Activated naive CD4-positive, alpha-beta T cell treated with anti-CD3 and anti-CD28 coated beads, Interleukin-2, amount 50 U/mL, for 72 hours (primary cell): ENCODE measurements at regions not wholly inside any gene's neighbourhood (a gene's known extent, or its start where the extent isn't known, plus 50 kb on each side); places are given as distances from the start of the nearest gene placed in this dataset.
"Not testable (repeated sequence)": the region's sequence is repeated elsewhere in the genome, so short reads cannot be mapped to it uniquely, and the experiment has no call there.

Experiments
- ATAC-seq, 2 donors: fragments of 150-1000 bp; cut with Tn5 transposase; 2 replicates each; pipeline ENCODE4 v1.10.0; 2021; ENCODE audit warnings: mild to moderate bottlenecking in 2 of 2, moderate library complexity in 2 of 2
- DNase-seq, 2 donors: peaks; one replicate each; pipeline ENCODE4 v3.0.0; 2021 to 2022; ENCODE audit warnings: low spot score in 2 of 2
- H3K27ac Mint-ChIP-seq, 2 donors: one replicate each; pipeline ENCODE4 v1.8.0; 2022; ENCODE audit warnings: mild to moderate bottlenecking in 2 of 2, mixed read lengths in 2 of 2
- H3K36me3 Mint-ChIP-seq, 2 donors: one replicate each; pipeline ENCODE4 v1.8.0; 2022; ENCODE audit warnings: mixed read lengths in 2 of 2
- H3K9me3 Mint-ChIP-seq, 2 donors: one replicate each; pipeline ENCODE4 v1.8.0; 2022; ENCODE audit warnings: mixed read lengths in 2 of 2

- Mint-ChIP-seq H3K9me3 (no peaks in the 10 kb centered on the region), H3K27ac (no peak overlapping the region), H3K36me3 (no peaks in the 10 kb centered on the region)
- ATAC-seq: no peak
- no peak for DNase-seq
These were observed 53.1 kb upstream of the BEND4 start for GRCh38 chr4:42205541-42205940.

DNA sequence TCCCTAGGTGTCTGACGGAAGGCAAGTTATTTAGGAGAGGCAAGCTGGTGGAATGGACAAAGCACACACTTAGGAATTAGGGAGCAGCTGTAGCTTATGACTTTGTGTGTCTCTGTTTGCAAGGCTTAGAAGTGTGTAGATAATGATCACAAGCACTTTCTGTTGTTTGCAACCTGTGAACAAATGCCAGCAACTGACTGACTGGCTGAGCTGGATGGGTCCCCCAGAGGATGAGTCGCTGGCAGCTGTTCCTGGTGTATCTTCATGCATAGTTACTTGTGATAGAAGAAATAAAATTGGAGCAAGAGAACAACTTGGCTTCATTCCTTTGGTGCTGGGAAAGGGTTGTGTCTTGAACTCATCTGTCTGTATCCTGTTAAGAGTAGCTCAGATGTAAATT is 64.2 kb upstream of the BEND4 start:
- ATAC-seq: no peak
- no peaks in the 10 kb centered on the region for H3K36me3 Mint-ChIP-seq
- no peak for DNase-seq
- no peaks in the 10 kb centered on the region for H3K9me3 Mint-ChIP-seq
- no peak overlapping the region for H3K27ac Mint-ChIP-seq

DNA sequence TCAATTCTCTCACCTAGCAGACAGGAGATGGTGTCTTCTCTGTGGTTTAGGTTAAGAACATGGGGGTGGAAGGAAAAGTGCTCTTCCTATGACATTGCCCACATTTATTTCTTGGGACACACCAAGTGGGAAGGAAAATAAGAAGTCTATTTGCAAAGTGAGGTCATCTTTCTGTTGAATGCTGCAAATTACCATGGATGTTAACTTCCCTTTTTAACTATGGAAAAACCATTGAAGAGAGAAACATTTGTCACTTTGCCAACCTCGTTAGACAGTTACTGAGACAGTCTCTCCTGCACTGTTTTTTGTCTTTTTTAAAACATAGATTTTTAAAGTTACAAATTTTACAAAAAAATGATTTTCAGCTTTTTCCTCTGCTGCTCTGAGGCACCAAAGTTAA is 72.8 kb upstream of the BEND4 start:
- ATAC-seq (no peak), DNase-seq (no peak)
- Mint-ChIP-seq H3K27ac (no peak overlapping the region), H3K9me3 (peaks cover 0 to 3% of the 10 kb centered on the region in 2 donors), H3K36me3 (no peaks in the 10 kb centered on the region)

GRCh38 chr4:42234817-42235216 is 82.4 kb upstream of the BEND4 start:
- no peaks in the 10 kb centered on the region for H3K9me3 Mint-ChIP-seq
- DNase-seq: no peak
- H3K27ac Mint-ChIP-seq: no peak overlapping the region
- ATAC-seq: no peak
- no peaks in the 10 kb centered on the region for H3K36me3 Mint-ChIP-seq

DNA sequence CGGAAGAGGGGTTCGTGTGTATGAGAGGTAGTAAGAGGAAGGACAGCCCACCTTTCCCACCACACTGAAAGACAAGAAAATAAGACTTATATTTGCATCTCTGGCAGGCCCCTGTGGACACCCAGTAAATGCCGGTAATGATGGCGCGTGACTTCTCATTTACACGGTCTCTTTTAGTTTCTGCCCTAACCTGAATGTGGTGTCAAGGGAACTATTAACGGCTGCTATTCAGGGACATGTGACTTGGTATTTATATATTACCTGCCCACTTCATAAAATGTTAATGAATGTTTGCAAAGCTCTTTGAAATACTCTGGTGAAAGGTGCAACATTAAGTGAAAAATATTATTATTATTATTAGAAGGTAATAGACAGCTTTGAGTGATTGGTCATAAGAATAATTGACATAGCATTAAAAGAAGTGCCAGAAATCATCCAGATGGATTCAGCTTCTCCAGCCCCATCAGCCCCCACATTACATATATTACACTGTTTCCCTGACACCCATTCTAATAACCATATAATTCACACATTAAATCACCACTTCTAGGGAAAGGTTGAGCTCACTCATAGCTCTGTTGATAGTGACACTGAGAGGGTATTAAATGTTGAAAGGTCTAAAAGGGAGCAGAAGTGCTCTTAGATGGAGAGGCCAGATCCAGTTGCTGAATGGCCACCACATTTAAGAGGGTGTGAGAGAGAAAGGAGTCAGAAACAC is 83.0 kb upstream of the BEND4 start:
- H3K9me3 Mint-ChIP-seq: no peaks in the 10 kb centered on the region
- ATAC-seq (no peak), DNase-seq (no peak)
- H3K36me3 Mint-ChIP-seq: no peaks in the 10 kb centered on the region
- H3K27ac Mint-ChIP-seq: no peak overlapping the region

DNA sequence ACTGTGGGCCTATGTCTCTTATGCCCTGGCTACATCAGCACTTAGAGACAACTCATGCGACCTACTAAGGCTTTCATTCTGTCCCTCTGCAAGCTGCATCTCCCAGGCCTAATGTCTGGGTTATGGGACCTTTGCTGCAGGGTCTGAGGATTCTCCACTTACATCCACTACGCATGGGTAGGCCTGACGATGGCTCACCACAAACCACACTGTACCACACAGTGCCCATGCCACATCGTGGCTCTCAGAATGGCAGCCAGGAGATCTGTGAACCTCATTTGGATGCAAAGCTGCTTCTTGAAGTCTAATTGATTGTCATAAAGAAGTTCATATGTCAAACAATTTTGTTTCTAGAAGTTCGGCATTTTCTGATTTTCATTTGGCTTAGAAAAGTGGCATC is 84.6 kb upstream of the BEND4 start:
- ATAC-seq (no peak), DNase-seq (no peak)
- H3K36me3 Mint-ChIP-seq: no peaks in the 10 kb centered on the region
- H3K9me3 Mint-ChIP-seq: no peaks in the 10 kb centered on the region
- H3K27ac Mint-ChIP-seq: no peak overlapping the region

DNA sequence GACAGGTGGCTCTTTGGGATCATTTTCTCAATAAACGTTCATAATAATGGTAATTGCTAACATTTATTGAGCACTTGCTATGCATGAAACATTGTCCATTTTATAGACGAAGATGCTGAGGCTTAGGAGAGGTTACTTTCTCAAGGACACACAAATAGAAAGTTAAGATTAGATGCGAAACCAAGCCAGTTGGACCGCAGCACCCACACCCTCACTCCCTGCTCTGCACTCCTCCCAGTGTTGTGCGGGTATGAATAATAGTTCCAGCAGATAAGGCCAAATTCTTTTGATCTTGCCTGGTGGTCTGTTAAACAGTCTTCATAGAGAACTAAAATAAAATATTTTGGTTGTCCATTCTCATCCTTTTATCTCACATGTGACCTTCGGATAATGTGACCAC is 85.0 kb upstream of the BEND4 start:
- H3K9me3 Mint-ChIP-seq: no peaks in the 10 kb centered on the region
- DNase-seq: no peak
- no peak for ATAC-seq
- no peak overlapping the region for H3K27ac Mint-ChIP-seq
- H3K36me3 Mint-ChIP-seq: no peaks in the 10 kb centered on the region

DNA sequence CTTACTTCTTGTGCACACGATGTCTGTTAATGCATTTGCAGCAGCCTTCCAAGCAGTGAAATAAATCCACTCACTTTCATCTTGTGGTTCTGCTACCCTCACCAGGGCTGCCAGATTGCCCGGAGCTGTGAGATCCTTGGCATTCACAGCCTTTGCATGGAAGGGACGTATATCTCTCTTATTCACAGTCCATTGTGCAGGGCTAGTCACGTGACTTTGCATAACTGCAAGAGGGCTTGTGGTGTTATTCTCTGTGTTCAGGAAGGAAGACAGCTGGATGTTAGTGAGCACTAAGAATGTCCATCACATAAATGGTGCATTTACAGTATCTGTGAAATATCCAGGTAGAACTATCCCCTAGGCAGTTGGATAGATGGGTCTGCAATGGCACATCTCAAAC is 96.5 kb upstream of the BEND4 start:
- DNase-seq: no peak
- no peak for ATAC-seq
- no peaks in the 10 kb centered on the region for H3K9me3 Mint-ChIP-seq
- H3K36me3 Mint-ChIP-seq: no peaks in the 10 kb centered on the region
- H3K27ac Mint-ChIP-seq: no peak overlapping the region

DNA sequence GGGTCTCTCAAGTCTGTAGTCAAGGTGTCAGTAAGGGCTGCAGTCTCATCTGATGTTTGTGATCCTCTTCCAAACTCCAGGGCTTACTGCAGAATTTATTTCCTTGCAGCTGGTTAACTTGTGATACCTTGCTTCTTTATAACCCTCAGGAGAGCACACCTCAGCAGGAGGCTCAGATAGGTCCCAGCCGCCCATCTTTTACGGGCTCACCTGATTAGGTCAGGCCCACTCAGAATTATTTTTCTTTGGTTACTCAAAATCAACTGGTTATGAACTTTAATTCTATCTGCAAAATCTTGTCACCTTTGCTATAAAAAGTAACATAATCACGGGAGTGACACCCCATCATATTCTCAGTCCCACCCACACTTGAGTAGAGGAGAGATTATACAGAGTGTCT is 99.9 kb upstream of the BEND4 start:
- H3K27ac Mint-ChIP-seq: no peak overlapping the region
- no peaks in the 10 kb centered on the region for H3K9me3 Mint-ChIP-seq
- H3K36me3 Mint-ChIP-seq: no peaks in the 10 kb centered on the region
- ATAC-seq (no peak), DNase-seq (no peak)

- H3K27ac Mint-ChIP-seq, H3K9me3 Mint-ChIP-seq, H3K36me3 Mint-ChIP-seq, ATAC-seq, DNase-seq: not testable (repeated sequence)
These were observed 105.2 kb upstream of the BEND4 start for GRCh38 chr4:42257645-42258044.

DNA sequence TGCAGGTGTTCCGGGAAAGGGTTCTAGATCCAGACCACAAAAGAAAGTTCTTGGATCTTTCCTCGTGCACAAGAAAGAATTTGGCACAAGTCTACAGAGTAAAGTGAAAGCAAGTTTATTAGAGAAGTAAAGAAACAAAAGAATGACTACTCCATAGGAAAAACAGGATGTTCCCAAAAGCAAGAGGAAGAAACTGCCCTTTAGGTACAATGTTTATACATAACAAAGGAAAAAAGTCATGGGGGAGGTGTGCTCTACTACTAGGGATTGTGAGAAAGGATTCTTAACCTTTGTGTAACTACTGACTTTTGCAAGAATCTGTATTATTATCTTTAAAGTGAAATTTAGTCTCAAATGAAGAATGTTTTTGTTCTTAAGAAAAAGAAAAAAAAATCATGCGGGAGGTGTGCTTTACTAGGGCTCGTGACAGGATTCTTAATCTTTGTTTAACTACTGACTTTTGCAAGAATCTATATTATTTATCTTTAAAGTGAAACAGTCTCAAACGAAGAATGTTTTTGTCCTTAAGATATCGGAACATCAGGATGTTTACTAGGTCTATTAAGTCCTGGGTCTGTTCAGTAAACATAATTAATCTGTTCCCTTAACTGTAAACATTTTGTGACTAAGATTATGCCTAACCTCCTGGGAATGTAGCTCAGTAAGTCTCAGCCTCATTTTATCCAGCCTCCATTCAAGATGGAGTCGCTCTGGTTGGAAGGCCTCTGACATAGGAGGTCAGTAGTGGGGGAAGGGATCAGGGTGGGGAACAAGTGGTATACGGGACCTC is 110.4 kb upstream of the BEND4 start:
- no peak for DNase-seq
- ATAC-seq: no peak
- no peaks in the 10 kb centered on the region for H3K9me3 Mint-ChIP-seq
- no peaks in the 10 kb centered on the region for H3K36me3 Mint-ChIP-seq
- H3K27ac Mint-ChIP-seq: no peak overlapping the region

DNA sequence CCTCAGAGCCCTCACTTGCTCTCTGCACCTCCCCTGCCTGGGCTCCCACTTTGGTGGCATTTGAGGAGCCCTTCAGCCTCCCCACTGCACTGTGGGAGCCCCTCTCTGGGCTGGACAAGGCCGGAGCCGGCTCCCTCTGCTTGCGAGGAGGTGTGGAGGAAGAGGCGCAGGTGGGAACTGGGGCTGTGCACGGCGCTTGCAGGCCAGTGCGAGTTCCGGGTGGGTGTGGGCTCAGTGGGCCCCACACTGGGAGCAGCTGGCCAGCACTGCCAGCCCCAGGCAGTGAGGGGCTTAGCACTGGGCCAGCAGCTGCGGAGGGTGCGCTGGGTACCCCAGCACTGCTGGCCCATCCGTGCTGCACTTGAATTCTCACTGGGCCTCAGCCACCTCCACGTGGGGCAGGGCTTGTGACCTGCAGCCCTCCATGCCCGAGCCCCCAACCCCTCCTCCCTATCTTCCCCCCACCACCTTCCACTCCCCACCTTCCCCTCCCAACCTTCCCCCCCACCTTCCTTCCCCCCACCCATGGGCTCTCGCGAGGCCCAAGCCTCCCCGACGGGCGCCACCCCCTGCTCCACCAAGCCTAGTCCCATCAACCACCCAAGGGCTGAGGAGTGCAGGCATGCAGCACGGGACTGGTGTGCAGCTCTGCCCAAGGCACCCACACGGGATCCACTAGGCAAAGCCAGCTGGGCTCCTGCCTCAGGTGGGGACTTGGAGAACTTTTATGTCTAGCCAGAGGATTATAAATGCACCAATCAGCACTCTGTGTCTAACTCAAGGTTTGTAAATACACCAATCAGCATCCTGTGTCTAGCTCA is 113.5 kb upstream of the BEND4 start:
- no peak overlapping the region for H3K27ac Mint-ChIP-seq
- DNase-seq (no peak), ATAC-seq (no peak)
- H3K36me3 Mint-ChIP-seq: no peaks in the 10 kb centered on the region
- no peaks in the 10 kb centered on the region for H3K9me3 Mint-ChIP-seq

- no peak overlapping the region for H3K27ac Mint-ChIP-seq
These were observed 115.3 kb upstream of the BEND4 start for GRCh38 chr4:42267724-42268123.

DNA sequence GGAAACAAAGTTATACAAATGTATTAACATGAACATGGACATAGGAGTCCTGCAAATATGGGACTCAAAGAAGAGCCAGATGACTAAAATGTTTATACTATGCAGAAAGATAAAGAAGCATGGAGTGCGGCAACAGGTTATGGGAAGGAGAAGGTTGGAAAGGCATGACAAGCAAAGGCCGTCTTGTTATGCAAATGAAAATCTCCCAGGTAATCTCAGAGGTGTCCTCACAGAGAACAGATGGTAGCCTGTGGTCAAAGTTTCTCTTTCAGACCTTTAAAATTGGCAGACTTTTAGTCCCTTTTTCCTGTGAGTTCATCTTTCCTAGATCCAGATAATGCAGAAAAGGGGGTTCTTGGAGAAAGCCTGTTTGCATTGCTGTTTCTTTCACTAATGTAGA is 116.4 kb upstream of the BEND4 start:
- no peak for ATAC-seq
- no peak for DNase-seq
- H3K27ac Mint-ChIP-seq: no peak overlapping the region
- H3K9me3 Mint-ChIP-seq: no peaks in the 10 kb centered on the region
- no peaks in the 10 kb centered on the region for H3K36me3 Mint-ChIP-seq

More at GRCh38 chr4:42267724-42268123, 115.3 kb upstream of the BEND4 start:
- no peak for ATAC-seq
- H3K9me3 Mint-ChIP-seq: no peaks in the 10 kb centered on the region
- no peaks in the 10 kb centered on the region for H3K36me3 Mint-ChIP-seq
- DNase-seq: no peak

- no peaks in the 10 kb centered on the region for H3K9me3 Mint-ChIP-seq
- H3K36me3 Mint-ChIP-seq: no peaks in the 10 kb centered on the region
These were observed 118.6 kb upstream of the BEND4 start for GRCh38 chr4:42271096-42271495.

GRCh38 chr4:42277291-42277690 is 120.0 kb upstream of the SHISA3 start:
- Mint-ChIP-seq H3K27ac (no peak overlapping the region), H3K9me3 (no peaks in the 10 kb centered on the region), H3K36me3 (no peaks in the 10 kb centered on the region)
- DNase-seq (no peak), ATAC-seq (no peak)

More at GRCh38 chr4:42271096-42271495, 118.6 kb upstream of the BEND4 start:
- DNase-seq: no peak
- no peak overlapping the region for H3K27ac Mint-ChIP-seq
- no peak for ATAC-seq

- no peak for ATAC-seq
- H3K9me3 Mint-ChIP-seq: no peaks in the 10 kb centered on the region
- H3K36me3 Mint-ChIP-seq: no peaks in the 10 kb centered on the region
- no peak overlapping the region for H3K27ac Mint-ChIP-seq
- no peak for DNase-seq
These were observed 118.5 kb upstream of the SHISA3 start for GRCh38 chr4:42278709-42279324.
